HG02970 (cell line): ENCODE measurements at regions not wholly inside any gene's neighbourhood (a gene's known extent, or its start where the extent isn't known, plus 50 kb on each side); places are given as distances from the start of the nearest gene placed in this dataset.
"Not testable (repeated sequence)": the region's sequence is repeated elsewhere in the genome, so short reads cannot be mapped to it uniquely, and the experiment has no call there.

Experiments used
- ATAC-seq: cut with Tn5 transposase; IDR thresholded peaks from one replicate; pipeline ENCODE4 v1.9.1; 2021; ENCODE audit warnings: mild to moderate bottlenecking, moderate library complexity, moderate number of reproducible peaks; ENCODE audit not compliant: unreplicated experiment, low FRiP score

DNA sequence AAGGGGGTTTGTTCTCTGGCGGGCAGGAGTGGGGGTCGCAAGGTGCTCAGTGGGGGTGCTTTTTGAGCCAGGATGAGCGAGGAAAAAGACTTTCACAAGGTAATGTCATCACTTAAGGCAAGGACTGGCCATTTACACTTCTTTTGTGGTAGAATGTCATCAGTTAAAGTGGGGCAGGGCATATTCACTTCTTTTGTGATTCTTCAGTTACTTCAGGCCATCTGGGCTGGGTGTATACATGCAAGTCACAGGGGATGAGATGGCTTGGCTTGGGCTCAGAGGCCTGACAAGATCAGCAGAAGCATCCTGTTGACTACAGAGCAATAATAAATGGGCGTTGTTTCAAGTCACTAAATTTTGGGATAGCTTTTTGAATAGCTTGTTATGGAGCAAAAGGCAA, 586.4 kb upstream of the MBL2 start:
- ATAC-seq = not testable (repeated sequence)

- ATAC-seq = no peak
Observed at GRCh38 chr10:53358536-53358935, 586.0 kb upstream of the MBL2 start.

DNA sequence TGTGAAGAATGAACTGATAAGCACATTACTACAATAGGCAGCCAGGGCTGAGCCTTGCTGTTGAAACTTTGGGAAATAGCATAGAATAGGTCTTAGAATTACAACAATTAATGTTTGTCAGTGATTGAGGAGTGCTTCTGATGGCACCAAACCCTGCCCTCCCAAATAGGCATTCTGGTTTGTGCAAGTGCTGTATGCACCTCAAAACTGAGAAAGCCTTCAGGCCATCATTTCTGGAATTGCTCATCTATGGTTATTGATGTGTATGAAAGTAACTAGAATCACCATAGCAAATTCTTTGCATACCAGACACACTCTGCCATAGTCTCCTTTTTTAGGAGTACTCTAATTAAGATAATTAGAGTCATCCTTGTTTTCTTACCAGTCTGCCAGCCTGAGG, 585.0 kb upstream of the MBL2 start:
- no peak for ATAC-seq

- ATAC-seq = no peak
Observed at GRCh38 chr10:53356616-53357349, 584.2 kb upstream of the MBL2 start.

DNA sequence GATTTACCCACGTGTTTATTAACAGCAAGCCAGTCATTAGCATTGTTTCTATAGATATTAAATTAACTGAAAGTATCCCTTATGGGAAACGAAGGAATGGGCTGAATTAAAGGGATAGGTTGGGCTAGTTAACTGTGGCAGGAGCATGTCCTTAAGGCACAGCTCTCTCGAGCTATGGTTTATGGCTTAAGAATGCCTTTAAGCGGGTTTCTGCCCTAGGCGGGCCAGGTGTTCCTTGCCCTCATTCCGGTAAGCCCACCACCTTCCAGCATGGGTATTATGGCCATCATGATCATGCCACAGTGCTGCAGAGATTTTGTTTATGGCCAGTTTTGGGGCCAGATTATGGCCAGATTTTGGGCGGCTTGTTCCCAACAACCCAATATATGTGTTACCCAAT, 569.9 kb upstream of the MBL2 start:
- not testable (repeated sequence) for ATAC-seq

GRCh38 chr10:53338199-53338598, 565.6 kb upstream of the MBL2 start:
- not testable (repeated sequence) for ATAC-seq

GRCh38 chr10:53335803-53336422, 563.3 kb upstream of the MBL2 start:
- not testable (repeated sequence) for ATAC-seq

DNA sequence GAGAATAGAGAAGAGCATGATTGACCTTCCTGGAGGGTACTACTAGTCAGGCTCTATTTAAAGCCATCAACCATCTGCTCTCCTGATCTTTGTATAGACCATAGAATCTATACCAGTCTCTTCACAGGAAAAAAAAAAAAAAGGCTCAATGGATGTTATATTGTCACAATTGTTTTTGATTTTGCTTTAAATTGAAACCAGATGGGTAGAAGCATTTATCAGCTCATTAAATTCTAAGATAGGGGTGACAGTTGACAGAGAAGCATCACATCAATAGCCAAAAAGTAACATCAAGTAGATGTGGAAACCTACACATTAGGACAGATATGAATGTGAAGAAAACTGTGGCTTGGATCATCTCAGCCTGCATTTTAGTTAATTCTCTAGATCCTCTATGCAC, 558.9 kb upstream of the MBL2 start:
- ATAC-seq = no peak

DNA sequence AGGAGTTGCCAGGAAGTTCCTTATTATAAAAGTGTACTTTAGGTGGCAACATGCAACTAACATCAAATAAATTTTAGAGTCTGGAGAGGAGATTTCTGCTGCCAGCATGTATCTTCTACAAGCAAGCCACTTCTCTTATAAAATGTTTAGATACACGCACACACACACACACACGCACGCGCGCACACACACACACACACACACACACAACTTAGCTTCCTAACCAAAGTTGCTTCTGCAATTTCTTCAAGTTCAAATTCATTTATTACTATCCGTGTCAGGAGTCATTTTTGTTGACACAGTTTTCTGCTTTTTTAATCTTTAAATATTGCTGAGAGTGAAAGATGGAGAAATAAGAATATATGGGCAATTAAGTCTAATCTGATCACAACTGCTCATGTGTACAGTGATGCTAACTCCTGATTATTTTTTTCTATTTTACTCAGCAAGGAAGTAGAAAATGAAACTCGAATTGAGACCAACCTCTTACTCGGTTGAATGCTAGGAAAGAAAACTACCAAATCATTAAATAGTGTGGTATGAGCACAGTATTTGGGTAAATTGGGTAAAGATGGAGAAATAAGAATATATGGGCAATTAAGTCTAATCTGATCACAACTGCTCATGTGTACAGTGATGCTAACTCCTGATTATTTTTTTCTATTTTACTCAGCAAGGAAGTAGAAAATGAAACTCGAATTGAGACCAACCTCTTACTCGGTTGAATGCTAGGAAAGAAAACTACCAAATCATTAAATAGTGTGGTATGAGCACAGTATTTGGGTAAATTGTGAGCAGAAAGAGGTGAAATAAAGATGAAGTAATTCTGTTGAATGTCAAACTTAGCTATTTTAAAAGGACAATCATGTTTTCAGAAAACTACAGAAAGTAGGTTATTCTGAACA, 554.1 kb upstream of the MBL2 start:
- ATAC-seq = not testable (repeated sequence)

GRCh38 chr10:53325066-53325465, 552.5 kb upstream of the MBL2 start:
- ATAC-seq = no peak

DNA sequence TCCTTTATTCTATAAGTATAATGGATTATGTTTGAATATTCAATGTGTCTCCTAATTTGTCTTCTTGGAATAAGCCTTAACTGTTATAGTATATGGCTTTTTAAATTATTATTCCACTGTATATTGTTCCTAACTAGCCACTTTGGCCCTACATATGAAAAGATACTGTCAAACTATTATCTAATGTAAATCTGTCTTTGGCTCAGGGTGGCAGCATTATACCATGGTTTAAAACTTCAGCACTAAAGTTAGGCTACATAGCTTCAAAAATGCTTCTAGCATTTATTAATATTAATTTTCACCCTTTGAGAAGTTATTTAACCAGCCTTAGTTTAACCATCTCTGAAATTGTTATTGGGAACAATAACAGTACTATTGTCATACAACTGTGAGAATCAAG, 543.1 kb upstream of the MBL2 start:
- ATAC-seq = no peak

GRCh38 chr10:53314876-53315275, 542.3 kb upstream of the MBL2 start:
- no peak for ATAC-seq

DNA sequence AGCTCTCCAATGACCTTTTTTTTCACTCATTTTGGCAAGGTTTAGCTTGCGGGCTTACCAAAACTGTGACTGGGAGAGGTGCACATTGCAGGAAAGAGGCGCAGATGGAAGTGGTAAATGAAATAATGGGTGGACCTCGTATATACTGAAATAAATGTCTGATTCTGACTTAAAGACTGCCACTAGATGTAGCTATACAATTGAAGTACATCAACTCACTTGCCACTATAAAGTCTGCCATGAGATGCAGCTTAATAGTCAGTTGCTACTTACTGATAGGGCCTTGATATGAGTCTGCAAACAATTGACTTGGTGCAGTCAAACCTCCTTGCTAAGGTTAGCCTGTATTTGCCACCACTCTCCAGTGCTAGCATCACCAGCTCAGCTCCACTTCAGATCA, 525.9 kb upstream of the MBL2 start:
- ATAC-seq = no peak

DNA sequence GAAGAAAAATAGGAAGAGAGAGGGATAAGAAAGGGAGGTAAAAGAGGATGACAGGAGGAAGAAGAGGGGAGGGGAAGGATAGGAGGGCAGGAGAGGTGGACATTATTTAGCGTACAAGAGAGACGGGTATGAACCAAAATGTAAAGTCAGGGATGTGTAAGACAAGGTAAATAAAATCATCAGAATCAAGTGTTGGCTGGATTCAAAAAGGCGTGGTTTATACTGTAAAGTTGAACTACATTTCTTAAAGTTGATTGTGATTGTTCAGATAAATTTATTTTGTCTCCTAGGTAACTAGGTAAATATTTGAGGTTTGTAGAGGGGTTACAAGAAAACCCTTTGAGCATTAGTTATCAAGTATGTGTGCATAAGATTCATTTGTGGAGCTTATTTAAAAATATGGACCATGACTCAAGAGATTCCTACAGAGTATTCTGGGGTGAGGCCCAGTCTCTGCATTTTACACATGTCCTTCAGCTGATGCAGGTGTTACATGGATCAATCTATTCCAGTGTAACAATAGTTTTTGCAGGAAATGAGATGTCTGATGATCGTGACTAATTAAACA, 512.1 kb upstream of the MBL2 start:
- ATAC-seq = no peak

- no peak for ATAC-seq
Observed at GRCh38 chr10:53276797-53277196, 504.2 kb upstream of the MBL2 start.

GRCh38 chr10:53269482-53269881, 496.9 kb upstream of the MBL2 start:
- ATAC-seq = no peak

- no peak for ATAC-seq
Observed at GRCh38 chr10:53260213-53260612, 487.6 kb upstream of the MBL2 start.

DNA sequence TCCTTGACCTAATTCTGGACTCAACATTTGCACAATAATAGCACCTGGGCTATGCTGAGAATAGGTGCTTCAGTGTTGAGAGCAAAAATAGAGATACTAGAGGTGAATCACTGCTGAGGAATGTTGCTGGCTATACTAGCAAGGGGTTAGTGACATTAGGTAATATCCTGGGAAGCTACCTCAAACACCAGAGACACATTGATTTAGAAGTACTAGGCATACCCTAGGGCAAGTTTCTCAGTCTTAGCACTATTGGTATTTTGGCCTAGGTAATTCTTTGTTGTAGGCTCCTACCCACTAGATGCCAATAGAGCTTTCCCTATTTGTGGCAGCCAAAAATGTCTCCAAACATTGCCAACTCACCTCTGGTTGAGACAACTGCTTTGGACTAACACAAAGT, 484.0 kb upstream of the MBL2 start:
- no peak for ATAC-seq

DNA sequence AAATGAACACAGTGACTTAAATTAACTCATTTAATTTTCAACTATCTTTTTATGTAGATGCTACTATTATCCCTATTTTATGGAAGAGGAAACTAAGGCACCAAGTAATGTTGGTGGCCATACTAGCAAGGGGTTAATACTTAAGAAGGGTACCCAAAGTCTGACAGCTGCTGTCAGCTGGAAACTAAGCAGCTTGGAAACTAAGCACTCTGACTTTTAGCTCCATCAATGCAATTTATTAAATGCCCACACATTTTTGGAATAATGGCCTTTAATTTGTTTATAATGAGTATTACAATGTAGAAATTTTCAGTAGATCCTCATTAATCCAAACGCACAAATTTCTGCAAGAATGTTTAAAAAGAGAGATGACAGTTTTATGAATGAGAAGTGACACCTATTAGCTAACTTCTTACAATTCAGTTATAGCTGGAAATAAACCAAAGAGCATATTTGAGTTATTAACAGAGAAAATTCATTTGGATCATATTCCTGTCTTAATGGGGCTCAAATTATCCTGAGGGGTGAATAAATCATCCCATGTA, 483.1 kb upstream of the MBL2 start:
- ATAC-seq = no peak

DNA sequence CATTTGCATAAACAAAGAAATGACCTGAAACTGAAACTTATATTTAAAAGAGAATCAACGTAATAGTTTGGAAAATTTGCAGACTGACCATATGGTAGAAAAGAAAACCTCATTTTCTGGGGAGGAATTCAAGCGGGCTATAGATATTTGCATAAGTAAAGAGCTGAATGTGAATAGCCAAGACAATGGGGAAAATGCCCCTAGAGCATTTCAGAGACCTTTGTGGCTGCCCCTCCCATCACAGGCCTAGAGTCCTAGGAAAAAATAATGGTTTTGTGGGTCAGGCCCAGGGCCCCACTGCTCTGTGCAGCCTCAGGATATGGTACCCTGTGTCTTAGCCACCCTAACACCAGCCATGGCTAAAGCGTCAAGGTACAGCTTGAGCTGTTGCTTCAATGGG, 480.6 kb upstream of the MBL2 start:
- ATAC-seq = no peak

GRCh38 chr10:53239873-53240272, 467.3 kb upstream of the MBL2 start:
- no peak for ATAC-seq
